Activated T-cell treated with anti-CD3 and anti-CD28 coated beads, Interleukin-2, amount 50 U/mL, for 1 hour (primary cell): ENCODE measurements at regions not wholly inside any gene's neighbourhood (a gene's known extent, or its start where the extent isn't known, plus 50 kb on each side); places are given as distances from the start of the nearest gene placed in this dataset.
"Not testable (repeated sequence)": the region's sequence is repeated elsewhere in the genome, so short reads cannot be mapped to it uniquely, and the experiment has no call there.

Experiments
- DNase-seq: peaks from one replicate; pipeline ENCODE4 v3.0.0-alpha.2; 2020

DNA sequence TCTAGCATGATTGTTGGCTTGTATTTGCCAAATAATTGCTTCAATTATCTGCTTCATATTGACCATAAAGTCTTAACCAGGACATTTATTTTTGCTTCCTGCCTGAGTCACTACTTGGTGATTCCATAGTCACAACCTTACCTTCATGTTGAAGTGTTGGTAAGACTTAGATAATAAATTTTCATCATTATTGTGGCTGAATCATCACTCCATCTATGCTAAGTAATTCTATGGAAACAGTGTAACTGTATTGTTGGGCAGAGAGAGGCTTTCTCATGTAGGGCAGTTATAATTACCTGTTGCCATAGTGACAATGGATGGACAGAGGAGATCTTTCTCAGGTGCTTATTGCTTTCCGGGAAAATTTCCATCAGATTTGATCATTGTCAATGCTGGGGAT is 330.7 kb upstream of the LRRC3B start:
- no peak for DNase-seq

GRCh38 chr3:26292780-26293179 is 329.8 kb upstream of the LRRC3B start:
- DNase-seq: no peak

- DNase-seq: no peak
These were observed 329.2 kb upstream of the LRRC3B start for GRCh38 chr3:26293329-26293844.

DNA sequence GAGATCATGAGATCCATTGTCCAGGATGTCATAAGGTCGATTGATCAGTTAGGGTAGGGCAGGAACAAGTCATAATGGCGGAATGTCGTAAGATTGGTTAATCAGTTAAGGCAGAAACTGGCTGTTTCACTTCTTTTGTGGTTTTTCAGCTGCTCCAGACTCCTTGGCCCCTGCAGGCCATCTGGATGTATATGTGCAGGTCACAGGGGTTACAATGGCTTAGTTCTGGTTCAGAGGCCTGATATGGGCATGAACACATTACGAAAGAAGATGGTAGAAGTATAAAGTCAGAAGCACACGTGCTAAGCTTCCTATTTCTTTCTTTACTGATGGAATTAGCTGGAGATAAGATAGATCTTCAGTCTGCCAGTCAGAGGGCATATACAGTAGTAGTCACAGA is 315.4 kb upstream of the LRRC3B start:
- DNase-seq: no peak

DNA sequence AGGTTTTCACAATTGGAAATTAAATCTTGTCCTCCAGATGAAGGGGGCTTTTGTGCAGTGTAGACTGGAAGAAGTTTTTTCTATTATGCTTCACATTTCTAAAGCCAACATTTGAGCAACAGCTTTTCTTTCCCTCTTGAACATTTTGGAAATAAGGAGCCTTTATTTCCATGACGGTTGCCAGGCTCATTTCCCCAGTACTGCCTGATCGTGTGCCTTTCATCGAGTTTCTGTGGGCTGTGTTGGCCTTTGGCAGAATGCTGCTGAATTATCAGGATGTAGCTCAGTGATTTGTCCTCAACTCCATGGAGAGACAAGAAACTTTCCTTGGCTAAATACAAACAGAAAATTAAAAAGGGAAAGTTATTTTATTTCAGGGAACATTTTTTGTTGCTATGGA is 314.8 kb upstream of the LRRC3B start:
- no peak for DNase-seq

DNA sequence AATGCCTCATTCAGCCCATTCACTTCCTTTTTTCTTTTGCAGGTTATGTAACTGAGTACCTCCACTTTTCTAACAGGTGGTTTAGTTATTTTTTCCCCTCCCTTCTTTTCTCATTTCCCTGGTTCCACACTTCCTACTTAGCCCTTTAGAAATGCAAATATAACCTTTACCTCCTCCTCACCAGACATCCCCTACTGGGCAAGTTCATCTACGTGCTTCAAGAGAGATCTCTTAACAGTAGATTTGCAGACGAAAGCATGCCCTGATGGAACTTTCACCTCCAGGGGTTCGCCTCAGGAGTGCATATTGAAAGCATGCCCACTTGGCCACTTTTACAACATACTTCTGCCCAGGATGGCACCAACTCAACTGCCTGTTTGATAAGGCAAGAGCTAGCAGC is 314.1 kb upstream of the LRRC3B start:
- DNase-seq: no peak

DNA sequence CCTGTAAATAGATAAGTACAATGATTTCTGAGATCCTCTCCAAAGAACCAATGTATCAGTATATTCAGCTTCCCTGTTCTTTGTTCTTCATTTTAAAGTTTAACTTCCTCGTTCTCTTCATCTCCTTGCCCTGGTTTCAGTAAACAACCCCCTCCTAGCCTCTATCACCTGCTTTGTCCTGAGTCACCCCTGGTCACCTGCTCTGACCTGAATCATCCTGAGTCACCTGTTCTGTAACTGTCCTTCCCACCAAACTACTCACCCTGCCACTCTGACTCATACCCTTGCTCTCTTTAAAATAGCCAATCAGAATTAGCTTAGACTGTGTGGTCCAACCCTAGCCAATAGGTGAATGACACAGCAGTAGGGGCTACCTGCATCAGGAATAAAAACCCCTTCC is 313.0 kb upstream of the LRRC3B start:
- not testable (repeated sequence) for DNase-seq

GRCh38 chr3:26312816-26313215 is 309.8 kb upstream of the LRRC3B start:
- DNase-seq: no peak

DNA sequence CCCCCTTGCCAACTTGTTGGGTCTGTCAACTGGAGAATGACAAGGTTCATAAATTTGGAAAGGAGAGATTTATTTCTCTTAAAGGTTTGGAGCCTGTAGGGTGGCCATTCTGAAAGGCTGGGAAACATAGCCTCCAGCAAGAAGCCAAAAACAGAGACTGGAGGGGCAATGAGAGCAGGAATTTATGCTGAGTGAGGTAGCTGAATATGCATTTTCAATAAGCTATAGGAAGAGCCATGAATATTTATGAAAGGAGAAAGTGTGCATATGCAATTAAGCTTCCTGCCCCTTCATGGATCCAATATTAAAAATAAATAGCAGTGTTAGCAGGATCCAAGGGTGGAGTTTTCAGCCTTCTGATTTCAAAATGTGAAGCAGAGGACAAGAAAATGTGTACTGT is 306.1 kb upstream of the LRRC3B start:
- DNase-seq: no peak

GRCh38 chr3:26323741-26324140 is 298.8 kb upstream of the LRRC3B start:
- DNase-seq: not testable (repeated sequence)

- DNase-seq: no peak
These were observed 282.6 kb upstream of the LRRC3B start for GRCh38 chr3:26340001-26340400.

- no peak for DNase-seq
These were observed 278.9 kb upstream of the LRRC3B start for GRCh38 chr3:26343647-26344046.

DNA sequence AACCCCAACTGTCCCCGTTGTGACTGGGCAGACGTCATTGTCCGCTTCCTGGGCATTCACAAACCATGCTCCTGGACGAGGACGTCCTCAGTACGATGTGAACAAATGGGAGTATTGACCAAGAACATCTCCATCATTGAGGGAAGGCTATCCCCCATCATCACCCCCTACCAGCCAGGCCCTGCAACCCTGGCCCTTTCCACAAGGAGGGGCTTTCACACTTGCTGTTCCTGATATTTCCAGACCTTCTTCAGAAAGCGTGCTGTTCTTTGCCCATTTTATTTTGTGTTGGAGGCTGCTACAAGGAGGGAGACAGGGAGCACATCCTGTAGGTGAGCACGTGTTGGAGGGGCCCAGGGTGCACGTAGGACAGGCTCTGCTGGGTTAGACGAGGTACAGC is 277.0 kb upstream of the LRRC3B start:
- DNase-seq: no peak

GRCh38 chr3:26346497-26346896 is 276.1 kb upstream of the LRRC3B start:
- DNase-seq: no peak

GRCh38 chr3:26347150-26347549 is 275.4 kb upstream of the LRRC3B start:
- no peak for DNase-seq

DNA sequence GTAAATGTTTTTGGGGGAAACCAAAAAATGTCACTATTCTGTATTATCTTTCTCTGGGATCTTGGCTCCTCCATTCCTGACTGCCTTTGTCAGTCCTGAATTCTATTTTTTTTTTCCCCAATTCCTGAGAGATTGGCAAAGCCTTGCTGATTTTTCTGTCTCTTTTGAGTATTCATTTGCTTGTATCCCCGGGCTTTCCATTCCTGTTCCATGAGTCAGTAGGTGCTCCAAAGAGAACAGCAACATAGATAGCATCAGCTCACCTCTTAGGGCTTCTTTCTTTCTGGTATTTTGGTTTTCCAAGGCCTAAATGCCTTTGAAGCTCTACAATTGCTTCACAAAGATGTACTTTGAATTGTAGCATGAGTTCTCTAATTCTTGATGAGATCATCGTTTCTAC is 271.7 kb upstream of the LRRC3B start:
- DNase-seq: no peak

DNA sequence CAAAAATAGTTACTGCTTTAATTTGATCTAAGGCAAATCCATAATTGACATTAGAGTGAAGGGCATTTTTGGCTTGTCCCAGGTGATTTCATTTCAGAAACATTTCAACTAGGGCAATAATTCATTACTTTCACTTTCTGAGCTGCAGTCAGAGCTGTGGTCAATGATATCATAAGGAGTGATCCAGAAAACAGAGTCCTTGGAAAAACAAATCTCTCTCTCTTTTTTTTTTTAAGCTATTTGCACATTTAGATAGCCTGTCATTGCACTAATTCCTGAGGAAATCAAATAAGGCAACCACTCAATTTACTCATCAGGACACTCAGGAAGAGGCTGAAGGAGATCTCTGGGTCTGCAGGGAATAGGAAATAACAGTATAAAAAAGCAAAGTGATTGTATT is 269.5 kb upstream of the LRRC3B start:
- DNase-seq: no peak

- no peak for DNase-seq
These were observed 264.2 kb upstream of the LRRC3B start for GRCh38 chr3:26358405-26358804.

DNA sequence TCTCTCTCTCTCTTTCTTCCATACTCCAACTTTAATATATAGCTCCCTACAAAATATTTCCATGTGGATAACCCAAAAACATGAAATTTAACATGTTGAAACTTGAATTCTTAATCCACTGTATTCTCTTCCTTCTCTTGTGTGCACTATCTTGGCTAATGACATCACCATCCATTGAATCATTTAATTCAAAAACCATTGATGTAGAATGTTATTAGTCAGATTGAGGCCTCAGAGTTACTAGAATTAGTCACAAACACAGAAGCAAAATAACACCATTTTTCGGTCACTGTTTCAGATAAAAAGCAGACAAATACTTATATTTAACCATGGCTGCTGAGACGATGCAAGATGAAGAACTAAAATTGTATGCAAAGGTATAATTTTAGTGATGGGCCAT is 256.9 kb upstream of the LRRC3B start:
- no peak for DNase-seq

- DNase-seq: no peak
These were observed 254.3 kb upstream of the LRRC3B start for GRCh38 chr3:26368312-26368711.

- no peak for DNase-seq
These were observed 253.4 kb upstream of the LRRC3B start for GRCh38 chr3:26369133-26369532.

DNA sequence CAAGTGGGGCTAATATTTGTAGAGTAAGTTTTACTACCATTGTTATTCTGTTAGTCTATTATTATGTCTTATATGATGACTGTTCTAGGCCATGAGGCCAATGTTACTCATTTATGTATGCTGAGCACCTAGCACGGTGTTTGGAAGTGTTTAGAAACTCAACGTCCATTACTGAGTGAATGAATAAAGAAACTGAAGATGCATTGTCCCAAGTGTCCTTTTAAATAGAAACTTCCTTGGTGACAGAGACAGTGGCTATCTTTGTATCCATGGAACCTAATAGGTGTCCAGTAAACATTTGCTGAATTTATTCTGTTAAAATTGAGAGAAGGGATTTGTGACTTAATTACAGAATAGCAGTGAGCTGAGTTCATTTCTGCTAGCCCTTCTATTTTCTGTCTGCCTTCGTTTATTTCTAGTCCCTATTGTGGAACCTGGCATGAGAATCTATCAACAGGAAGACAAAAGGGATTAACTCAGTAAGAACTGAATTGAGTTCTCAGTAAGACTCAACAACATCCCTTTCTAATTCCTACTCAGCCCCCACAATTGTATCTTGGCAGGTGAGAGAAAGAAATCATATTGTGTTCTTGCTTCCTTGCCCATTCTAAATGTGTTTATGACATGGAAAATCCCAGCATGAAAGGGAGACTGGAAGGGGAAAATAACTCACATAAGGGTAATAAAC is 246.6 kb upstream of the LRRC3B start:
- no peak for DNase-seq

DNA sequence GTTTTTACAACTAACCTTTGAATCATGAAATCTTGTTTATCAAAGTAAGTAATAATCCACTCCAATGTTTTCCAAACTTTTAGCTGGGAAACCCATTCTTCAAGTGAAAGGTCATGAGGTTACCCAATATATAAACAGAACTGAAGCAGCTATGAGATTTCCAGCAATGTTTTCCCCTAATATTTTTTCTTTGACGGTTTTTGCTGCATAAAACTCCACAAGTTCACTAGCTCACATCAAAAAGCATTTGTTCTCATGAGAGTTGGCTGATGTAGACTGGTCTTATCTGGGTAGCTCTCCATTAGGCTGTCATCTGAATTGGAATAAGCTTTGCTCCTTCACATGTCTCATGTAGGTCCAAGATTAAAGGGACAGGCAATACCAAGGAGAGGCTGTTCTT is 241.2 kb upstream of the LRRC3B start:
- DNase-seq: no peak

GRCh38 chr3:26406636-26407035 is 215.9 kb upstream of the LRRC3B start:
- no peak for DNase-seq

DNA sequence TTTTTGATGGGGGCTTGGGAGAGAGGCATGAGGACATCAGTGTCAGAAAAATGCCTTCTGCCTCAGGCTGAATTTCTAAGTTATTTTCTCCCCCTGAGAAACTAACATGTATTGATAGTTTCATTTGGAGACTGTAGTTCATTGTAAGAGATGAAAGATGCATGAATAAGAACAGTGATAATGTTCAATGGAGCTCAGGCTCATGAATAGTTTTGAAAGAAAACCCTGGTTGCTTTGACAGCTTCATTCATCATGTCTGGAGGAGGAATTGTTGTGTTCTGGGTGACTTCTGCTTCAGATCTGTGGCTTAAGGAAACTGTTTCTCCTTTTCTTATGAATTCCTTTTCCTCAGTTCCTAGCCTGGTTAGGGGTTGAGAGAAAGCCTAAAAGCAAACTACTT is 204.0 kb upstream of the LRRC3B start:
- DNase-seq: no peak
